ENCODE measurements at regions not wholly inside any gene's neighbourhood (a gene's known extent, or its start where the extent isn't known, plus 50 kb on each side); places are given as distances from the start of the nearest gene placed in this dataset.

DNA sequence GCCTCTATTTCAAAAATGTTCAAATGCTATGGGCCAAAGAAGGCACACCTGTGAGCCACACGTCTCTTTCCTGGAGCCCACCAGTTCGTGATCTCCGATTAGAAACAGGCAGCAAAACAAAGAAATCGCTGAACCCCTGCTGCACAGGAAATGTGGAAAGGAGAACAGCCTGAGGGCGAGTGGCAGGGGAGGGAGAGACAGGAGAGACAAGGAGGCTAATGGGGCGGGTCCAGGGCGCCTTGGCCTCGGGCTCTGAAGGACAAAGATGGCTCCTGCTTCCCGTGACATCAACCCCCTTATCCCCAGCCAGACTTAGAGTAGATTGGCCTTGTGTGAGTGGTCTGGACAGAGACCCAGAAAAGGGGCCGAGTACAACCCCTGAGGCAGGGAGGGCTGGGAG lies 62.4 kb upstream of the DOCK1 start:
- Histone ChIP-seq H3K27ac (no peak overlapping the region), H3K4me1 (no peaks in the 10 kb centered on the region), H3K9me3 (no peaks in the 10 kb centered on the region), H3K27me3 (no peaks in the 10 kb centered on the region), H3K4me3 (no peak overlapping the region), H3K36me3 (no peaks in the 10 kb centered on the region)
- TF ChIP-seq POLR2AphosphoS5 (IDR thresholded peaks at IDR 0.05) (no peak), POLR2A (IDR thresholded peaks at IDR 0.05) (no peak), EP300 (IDR thresholded peaks at IDR 0.05) (no peak)
- TF ChIP-seq, protein P1, sequence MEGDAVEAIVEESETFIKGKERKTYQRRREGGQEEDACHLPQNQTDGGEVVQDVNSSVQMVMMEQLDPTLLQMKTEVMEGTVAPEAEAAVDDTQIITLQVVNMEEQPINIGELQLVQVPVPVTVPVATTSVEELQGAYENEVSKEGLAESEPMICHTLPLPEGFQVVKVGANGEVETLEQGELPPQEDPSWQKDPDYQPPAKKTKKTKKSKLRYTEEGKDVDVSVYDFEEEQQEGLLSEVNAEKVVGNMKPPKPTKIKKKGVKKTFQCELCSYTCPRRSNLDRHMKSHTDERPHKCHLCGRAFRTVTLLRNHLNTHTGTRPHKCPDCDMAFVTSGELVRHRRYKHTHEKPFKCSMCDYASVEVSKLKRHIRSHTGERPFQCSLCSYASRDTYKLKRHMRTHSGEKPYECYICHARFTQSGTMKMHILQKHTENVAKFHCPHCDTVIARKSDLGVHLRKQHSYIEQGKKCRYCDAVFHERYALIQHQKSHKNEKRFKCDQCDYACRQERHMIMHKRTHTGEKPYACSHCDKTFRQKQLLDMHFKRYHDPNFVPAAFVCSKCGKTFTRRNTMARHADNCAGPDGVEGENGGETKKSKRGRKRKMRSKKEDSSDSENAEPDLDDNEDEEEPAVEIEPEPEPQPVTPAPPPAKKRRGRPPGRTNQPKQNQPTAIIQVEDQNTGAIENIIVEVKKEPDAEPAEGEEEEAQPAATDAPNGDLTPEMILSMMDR (IDR thresholded peaks at IDR 0.05): no peak
- DNase-seq (no peak), ATAC-seq (ENCODE audit: low FRiP score in 2 of 2) (no peak)
- WGBS, 2 donors: 48 to 71% methylated on average over 10 of the region's 10 CpGs

DNA sequence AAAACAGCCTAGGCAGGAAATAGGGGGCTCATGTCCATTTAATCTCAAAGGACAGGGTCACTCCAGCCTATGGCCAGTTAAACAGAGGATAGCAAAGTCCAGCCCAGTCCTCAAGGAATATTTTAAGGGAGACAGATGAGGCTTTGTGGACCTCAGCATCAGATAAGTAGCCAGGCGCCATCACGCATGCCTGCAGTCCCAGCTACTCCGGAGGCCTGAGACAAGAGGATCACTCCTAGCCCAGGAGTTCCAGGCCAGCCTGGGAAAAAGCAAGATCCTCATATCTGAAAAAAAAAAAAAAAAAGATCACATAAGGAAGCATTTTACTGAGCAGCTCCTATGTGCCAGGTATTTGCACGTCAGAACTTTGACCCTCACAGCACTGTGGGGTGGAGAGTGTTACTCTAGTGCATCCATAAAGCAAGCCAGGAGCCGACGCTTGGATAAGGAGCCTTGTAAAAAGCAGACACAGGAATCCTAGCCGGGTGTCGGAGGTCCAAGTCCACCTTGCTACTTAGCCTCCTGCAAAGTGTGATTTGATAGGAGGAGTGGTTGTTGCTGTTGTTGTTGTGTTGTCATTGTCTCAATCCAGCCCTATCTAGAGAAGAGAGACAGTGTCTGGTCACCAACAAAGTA lies 61.8 kb upstream of the DOCK1 start:
- DNase-seq: no peak
- H3K27me3 ChIP-seq: no peaks in the 10 kb centered on the region
- no peak for ATAC-seq (ENCODE audit: low FRiP score in 2 of 2)
- 88 to 94% methylated on average over 8 of the region's 8 CpGs for whole genome bisulfite sequencing, 2 donors
- no peak overlapping the region for H3K27ac ChIP-seq
- H3K4me3 ChIP-seq: no peak overlapping the region
- TF ChIP-seq POLR2AphosphoS5 (IDR thresholded peaks at IDR 0.05): no peak
- no peak for TF ChIP-seq POLR2A (IDR thresholded peaks at IDR 0.05)
- TF ChIP-seq EP300 (IDR thresholded peaks at IDR 0.05): no peak
- TF ChIP-seq, protein P1 (IDR thresholded peaks at IDR 0.05): no peak
- no peaks in the 10 kb centered on the region for H3K36me3 ChIP-seq
- H3K9me3 ChIP-seq: no peaks in the 10 kb centered on the region
- no peaks in the 10 kb centered on the region for H3K4me1 ChIP-seq

DNA sequence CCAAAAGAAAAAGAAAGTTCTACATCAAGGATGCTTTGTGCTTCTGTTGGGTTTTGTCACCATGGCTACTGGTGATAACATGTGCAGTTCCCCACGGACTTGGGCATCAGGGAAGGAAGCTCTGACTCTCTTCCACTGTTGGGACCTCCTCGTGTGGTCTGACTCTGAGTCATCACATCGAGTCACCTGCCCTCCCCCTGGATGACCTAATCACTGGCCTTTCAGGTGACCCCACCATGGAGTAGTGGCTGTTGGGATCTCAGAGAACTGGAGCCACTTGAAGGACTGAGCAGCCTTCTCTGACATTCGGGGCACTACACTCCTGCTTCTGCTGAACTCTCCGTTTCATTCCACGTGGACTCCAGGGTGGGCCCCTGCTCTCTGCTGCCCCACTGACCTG lies 60.8 kb upstream of the DOCK1 start:
- H3K27me3 ChIP-seq: no peaks in the 10 kb centered on the region
- TF ChIP-seq POLR2A (IDR thresholded peaks at IDR 0.05) (no peak), EP300 (IDR thresholded peaks at IDR 0.05) (no peak), POLR2AphosphoS5 (IDR thresholded peaks at IDR 0.05) (no peak)
- TF ChIP-seq, protein P1 (IDR thresholded peaks at IDR 0.05): no peak

DNA sequence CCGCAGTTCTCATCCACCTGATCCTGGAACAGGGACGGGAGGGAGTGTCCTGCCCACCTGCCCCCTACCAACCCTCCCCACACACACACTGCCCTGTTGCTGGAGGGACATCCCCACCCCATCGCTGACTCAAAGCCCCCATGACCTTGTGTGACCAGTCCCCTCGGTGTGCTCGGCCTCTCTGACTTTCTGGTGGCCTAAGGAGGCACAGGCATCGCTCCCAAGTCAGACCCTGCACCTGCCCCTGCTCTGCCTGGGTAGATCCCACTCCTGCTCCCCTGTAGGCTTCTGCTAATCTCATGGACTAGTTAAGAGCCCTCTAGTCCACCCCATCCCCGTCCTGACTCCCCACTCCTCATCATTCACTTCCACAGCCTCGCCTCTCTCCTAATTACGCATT lies 58.8 kb upstream of the DOCK1 start:
- 85 to 88% methylated on average over 9 of the region's 9 CpGs for WGBS, 2 donors
- Histone ChIP-seq H3K4me3 (no peak overlapping the region), H3K27me3 (no peaks in the 10 kb centered on the region), H3K36me3 (no peaks in the 10 kb centered on the region), H3K4me1 (no peaks in the 10 kb centered on the region), H3K9me3 (no peaks in the 10 kb centered on the region), H3K27ac (no peak overlapping the region)
- ATAC-seq (ENCODE audit: low FRiP score in 2 of 2): no peak
- TF ChIP-seq POLR2AphosphoS5 (IDR thresholded peaks at IDR 0.05): no peak
- no peak for DNase-seq

More for the DNA sequence above, 60.8 kb upstream of the DOCK1 start:
- no peak for ATAC-seq (ENCODE audit: low FRiP score in 2 of 2)
- no peaks in the 10 kb centered on the region for H3K36me3 ChIP-seq
- WGBS, 2 donors: 63 to 67% methylated on average over 3 to 6 of the region's 6 CpGs
- no peak overlapping the region for H3K27ac ChIP-seq
- H3K4me3 ChIP-seq: no peak overlapping the region
- no peak for DNase-seq
- H3K9me3 ChIP-seq: no peaks in the 10 kb centered on the region
- H3K4me1 ChIP-seq: no peaks in the 10 kb centered on the region

DNA sequence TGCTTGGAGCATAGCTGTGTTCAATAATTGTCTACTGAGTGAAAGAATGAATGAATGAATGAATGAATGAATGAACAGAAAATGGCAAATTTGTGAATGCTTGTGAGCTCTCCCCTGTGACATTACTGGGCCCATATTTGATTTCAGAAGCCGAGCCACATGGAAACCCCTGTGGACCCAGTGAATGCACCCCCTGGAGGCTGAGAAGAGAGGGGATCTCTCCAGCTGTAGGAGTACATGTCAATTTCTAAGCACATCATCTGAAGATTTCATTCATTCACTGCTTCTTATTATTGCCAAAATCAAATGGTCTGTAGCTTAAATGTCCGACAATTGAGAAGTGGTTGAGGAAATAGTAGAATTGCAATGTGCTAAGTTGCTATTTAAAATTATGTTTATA lies 58.3 kb upstream of the DOCK1 start:
- Histone ChIP-seq H3K36me3 (no peaks in the 10 kb centered on the region), H3K27ac (no peak overlapping the region), H3K27me3 (no peaks in the 10 kb centered on the region), H3K4me1 (no peaks in the 10 kb centered on the region), H3K9me3 (no peaks in the 10 kb centered on the region), H3K4me3 (no peak overlapping the region)
- TF ChIP-seq POLR2AphosphoS5 (IDR thresholded peaks at IDR 0.05): no peak
- no peak for TF ChIP-seq POLR2A (IDR thresholded peaks at IDR 0.05)
- no peak for TF ChIP-seq EP300 (IDR thresholded peaks at IDR 0.05)
- TF ChIP-seq, protein P1 (IDR thresholded peaks at IDR 0.05): no peak
- no peak for DNase-seq
- ATAC-seq (ENCODE audit: low FRiP score in 2 of 2): no peak
- WGBS, 2 donors: 80 to 92% methylated on average over 2 of the region's 2 CpGs
